Stimulated activated CD4-positive, alpha-beta T cell treated with anti-CD3 and anti-CD28 coated beads, Interleukin-1b, Interleukin-23, amount 100 ng/mL, for 4 hours (primary cell): ENCODE measurements at regions not wholly inside any gene's neighbourhood (a gene's known extent, or its start where the extent isn't known, plus 50 kb on each side); places are given as distances from the start of the nearest gene placed in this dataset.
"Not testable (repeated sequence)": the region's sequence is repeated elsewhere in the genome, so short reads cannot be mapped to it uniquely, and the experiment has no call there.

Experiments used
- DNase-seq, 2 donors: peaks; one replicate each; pipeline ENCODE4 v3.0.0-alpha.2; 2020; ENCODE audit warnings: low read depth in 2 of 2

DNA sequence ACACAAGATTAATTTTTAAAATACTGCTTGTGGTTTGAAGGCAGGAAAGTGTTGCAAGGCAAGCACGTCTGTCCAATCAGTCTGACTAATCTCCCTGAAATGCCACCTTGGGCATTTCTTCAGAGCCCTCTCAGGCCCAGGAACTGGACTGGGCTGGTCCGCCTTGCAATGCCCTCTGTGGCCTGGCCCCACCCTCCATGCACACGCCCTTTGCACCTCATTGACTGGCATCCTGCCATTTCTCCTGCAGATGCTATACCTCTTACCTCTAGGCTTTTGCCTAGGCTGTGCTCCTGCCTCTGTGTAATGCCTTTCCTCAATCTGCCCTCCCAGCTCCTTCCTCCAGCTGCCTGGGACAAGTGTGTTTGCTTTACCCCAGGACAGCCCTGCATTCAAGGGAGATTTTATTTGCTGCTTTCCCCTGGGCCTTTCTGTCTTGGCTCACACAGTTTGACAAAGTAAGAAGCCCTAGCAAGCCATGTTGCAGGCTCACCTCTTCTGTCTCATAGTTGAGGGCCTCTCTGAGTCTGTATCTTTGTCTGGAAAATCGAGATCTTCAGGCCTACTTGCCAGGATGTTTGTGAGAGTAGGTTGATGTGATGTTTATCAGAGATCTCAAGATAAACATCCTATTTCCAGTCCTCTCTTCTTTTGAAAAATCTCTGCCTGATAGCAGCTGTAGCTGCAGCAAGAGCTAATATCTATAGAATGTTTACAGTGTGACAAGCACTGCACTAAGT, 149.2 kb upstream of the JUN start:
- DNase-seq, result no peak

DNA sequence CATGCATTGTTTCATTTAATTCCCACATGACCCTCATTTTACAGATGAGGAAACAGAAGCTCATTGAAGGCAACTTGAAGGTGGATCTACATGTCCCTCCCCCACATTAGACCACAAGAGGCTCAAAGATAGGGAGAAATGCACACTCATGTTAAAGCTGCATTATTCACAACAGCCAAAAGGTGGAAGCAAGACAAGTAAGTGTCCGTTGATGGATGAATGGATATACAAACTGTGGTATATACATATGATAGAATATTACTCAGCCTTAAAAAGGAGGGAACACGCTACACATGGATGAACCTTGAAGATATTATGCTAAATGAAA, 149.7 kb upstream of the JUN start:
- DNase-seq, result no peak

DNA sequence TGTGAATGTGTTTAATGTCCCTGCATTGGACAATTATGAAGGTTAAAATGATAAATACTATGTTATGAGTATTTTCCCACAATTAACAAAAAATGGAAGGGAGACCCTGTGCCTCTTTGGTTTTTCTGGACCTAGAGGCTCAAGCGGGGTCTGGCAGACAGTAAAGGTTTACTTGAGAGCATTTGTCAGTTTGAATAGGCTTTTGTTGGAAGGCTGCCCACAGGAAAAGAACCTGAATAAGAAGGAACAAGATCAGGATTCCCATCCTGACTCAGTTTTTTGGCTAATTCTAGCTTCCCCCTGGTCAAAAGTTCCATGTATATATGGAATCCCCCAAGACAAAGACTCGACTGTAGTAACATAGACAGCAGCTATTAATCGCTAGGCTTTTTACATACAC, 150.9 kb upstream of the JUN start:
- no peak for DNase-seq

DNA sequence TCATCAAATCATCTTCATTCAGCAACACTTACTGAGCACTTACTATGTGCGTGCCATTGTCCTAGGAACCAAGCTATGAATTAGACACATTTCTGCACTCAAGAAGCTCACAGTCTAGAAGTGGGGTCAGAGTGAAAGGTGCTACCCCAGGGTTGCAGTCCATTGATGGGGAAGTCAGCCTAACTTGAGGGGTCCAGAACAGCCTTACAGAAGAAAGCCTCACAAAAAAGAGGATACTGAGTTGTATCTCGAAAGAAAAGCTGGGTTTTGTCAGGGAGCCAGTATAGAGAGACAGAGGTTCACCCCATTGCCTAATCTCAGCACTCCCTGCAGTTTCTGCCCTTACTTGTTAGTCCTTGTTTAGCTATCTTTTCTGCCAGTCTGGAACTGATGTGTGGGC, 153.1 kb upstream of the JUN start:
- no peak for DNase-seq

DNA sequence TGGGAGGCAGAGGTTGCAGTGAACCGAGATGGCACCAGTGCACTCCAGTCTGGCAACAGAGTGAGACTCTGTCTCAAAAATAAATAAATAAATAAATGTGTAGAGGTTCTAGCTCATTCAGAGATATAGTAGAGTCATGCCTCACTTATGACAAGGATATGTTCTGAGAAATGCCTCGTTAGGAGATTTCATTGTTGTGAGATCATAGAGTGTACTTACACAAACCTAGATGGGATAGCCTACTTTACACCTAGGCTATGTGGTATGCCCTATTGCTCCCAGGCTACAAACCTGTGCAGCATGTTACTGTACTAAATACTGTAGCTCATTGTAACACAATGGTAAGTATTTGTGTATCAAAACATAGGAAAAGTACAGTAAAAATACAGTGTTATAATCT, 155.3 kb upstream of the JUN start:
- DNase-seq, result no peak

DNA sequence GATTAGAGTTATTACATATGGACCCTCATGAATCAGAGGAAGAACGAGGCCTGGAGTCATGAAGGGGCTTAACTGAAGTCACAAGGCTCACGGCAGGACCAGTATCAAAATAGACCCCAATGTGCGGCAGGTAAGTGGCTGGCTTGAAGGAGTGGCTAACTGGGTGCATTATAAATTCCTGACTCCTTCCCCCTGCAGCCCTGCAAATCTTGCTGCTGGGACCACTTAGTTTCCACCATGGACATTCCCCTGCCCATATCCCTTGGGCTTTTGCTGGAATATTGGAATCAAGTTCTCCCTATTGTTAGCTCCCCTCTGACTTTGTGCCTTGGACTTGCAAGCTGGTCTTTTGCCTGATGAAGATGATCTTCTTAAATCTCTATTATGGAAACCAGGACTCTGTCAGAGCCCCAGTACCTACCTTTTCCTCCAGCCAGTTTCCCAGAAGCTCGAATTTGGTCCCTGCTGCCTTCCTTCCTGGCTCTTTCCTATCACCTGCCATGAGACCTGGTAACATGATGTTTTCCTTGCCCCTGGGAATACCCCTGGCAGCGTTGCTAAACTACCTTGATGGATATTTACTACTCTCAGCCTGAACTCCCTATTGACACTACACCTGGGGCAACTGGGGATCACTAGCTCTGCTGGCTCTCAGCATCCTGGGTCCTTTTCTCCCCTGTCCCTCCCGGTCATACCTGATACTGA, 156.0 kb upstream of the JUN start:
- DNase-seq, result no peak

DNA sequence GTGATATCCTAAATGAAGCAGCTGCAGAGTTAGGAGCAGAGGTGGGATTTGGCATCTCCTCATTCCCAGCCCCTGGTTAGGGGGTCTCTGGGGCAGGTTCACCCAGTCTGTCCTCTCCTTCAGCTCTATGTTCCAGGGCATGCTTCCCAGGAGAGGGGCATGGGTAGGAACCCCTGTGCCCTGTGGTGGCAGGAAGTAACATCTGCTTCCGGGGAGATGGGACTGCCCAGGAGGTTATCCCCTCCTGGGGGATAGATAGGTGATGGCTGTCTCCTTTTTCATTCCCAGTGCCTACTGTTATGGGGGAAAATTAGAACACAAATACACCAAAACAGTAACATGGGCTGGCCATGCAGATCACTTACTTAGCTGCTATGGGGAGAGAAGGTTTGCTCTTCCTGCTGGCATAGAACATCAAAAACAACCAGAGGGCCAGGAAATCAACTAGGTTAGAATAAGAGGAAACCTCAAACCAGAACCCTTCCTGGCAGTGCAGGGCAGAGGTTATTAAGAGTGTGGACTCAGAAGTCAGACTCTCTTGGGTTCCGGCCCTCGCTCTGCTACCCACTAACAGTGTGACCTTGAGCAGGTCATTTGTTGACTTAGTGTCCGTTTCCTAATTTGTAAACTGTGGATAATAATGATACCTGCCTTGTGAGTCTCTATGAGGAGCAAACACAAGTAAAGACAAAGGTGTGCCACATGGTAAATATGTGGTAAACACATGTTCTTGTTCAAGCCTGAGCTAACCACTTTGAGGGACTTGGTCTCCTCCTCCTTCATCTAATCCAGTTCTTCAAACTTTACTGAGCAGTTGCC, 157.8 kb upstream of the JUN start:
- no peak for DNase-seq

DNA sequence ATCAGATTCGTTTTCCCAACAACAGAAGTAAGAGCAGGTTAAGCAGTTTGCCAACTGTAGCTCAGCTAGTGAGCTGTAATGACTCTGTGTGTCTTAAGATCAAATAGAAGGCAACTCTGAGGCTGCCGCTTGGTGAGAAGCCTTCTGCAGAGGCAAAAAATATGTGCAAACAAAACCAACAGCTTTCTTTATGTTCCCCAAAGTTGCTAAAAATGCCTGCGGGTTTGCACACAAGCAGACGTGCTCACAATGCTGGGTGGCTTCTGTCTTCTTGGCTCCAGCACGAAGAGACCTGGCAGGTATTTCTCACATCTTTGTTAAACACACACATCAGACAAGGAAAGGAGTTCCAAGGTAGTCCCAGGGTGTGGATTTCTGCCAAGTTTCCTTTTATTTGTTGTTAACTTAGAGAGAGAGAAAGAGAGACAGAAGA, 158.9 kb upstream of the JUN start:
- DNase-seq, result no peak

DNA sequence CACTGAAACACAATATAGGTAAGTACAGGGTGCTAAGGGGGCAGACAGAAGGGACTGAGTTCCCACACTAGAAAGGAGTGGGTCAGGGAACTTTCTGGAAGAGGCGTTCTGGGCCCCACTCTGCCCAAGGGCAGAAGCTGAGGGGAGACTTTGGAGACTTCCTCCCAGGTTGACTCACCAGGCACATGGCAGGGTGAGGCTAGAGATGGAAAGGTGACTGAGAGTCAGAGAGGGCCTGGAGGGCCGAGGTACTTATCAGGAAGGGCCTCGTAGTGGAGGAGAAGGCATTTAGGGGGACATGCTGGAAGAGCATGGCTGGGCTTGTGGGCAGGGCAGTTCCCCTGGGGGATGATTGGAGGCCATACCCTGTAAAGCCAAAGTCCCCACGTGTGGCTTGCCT, 159.9 kb upstream of the JUN start:
- DNase-seq, result no peak

DNA sequence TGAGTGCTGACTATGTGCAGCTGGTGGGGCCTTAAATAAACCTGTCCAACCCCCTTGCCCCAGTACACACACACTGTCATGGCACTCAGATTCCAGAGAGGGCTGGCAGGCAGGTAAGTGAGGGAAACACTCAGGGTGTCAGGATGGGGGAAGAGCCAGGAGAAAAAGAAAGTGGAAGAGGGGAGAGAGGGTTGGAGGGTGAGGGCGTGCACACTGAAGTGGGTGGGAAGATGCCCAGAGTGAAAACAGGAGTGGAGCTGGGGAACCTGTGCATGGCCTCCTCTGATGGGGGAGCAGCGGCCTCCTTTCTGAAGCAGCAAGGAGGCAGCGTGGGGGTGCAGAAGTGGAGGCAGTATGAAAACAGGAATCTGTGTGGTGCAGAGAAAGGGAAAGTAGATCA, 160.6 kb upstream of the JUN start:
- DNase-seq, result no peak

DNA sequence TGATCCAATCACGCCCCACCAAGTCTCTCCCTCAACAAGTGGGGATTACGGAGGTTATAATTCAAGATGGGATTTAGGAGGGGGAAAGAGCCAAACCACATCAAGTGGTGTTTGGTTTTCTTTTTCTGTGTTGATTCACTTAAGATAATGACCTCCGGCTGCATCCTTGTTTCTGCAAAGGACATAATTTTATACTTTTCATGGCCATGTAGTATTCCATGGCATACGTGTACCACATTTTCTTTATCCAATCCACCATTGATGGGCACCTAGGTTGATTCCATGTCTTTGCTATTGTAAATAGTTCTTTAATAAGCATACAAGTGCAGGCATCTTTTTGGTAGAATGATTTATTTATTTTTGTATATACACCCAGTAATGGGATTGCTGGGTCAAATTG, 162.5 kb upstream of the JUN start:
- no peak for DNase-seq

DNA sequence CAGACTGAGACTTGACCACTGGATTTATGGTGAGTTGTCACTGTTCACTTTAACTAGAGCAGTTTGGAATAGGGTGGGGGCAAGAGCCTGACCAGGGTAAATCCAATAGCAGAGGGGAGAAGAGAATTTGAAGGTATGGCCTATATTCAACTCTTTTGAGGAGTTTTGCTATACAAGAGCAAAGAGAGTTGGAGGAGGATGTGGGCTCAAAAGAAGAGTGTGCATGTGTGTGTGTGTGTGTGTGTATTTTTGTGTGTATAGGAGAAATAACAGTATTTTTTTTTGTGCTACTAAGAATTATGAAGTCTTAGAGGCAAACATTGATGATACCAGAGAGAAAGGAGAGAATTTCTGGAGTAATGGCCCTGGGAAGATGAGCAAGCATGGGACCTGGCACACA, 164.8 kb upstream of the JUN start:
- no peak for DNase-seq

DNA sequence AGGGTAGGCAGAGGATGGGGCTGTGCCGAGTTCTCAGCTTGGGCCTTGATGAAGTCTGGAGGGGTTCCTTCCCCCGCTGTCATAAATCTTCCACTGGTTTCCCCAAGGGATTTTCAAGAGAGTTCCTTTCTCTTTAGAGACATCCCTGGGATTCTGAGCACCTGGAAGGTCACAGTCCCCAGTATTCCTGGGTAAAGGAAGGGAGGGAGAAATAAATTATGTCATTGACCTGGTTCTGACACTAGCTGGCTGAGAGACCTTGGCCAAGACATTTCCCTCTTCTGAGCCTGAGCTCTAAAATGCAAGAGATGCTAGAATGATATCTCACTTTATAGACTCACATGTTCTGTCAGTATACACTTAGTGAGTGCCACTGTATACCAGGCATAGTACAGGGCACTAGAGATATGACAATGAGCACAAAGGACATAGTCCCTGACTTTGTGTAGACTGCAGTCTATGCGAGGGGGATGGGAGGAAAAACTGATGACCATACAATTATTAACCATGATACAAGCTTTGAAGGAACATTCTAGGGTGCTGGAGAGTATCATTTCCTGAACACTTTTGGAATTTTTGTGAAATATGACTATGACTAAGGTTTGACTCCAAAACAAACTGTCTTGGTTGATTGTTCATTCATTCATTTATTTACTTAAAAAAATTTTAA, 165.8 kb upstream of the JUN start:
- DNase-seq, result no peak

DNA sequence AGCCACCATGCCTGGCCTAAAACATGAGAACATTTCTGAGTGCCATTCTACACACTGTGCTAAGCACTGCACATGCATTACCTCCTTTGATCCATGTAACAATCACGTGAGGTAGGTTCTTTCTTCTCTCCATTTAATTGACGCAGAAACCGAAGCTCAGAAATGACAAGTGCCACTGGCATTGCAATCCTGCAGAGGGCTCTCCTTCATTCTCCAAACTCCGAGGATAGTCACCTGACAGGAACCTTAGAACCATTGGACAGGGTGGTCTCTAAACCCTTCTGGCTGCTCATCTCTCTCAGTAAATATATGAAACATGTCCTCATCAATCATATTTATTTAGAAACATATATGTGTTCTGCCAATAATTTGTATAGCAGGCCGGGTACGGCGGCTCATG, 167.1 kb upstream of the JUN start:
- no peak for DNase-seq

DNA sequence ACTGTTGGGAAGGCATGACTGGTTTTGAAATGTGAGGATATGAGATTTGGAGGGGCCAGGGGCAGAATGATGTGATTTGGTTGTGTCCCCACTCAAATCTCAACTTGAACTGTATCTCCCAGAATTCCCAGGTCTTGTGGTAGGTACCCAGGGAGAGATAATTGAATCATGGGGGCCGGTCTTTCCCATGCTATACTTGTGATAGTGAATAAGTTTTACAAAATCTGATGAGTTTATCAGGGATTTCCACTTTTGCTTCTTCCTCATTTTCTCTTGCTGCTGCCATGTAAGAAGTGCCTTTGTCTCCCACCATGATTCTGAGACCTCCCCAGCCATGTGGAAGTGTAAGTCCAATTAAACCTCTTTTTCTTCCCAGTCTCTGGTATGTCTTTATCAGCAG, 170.1 kb upstream of the JUN start:
- DNase-seq, result not testable (repeated sequence)

DNA sequence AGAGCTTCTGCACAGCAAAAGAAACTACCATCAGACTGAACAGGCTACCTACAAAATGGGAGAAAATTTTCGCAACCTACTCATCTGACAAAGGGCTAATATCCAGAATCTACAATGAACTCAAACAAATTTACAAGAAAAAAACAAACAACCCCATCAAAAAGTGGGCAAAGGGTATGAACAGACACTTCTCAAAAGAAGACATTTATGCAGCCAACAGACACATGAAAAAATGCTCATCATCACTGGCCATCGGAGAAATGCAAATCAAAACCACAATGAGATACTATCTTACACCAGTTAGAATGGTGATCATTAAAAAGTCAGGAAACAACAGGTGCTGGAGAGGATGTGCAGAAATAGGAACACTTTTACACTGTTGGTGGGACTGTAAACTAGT, 179.4 kb upstream of the JUN start:
- not testable (repeated sequence) for DNase-seq

DNA sequence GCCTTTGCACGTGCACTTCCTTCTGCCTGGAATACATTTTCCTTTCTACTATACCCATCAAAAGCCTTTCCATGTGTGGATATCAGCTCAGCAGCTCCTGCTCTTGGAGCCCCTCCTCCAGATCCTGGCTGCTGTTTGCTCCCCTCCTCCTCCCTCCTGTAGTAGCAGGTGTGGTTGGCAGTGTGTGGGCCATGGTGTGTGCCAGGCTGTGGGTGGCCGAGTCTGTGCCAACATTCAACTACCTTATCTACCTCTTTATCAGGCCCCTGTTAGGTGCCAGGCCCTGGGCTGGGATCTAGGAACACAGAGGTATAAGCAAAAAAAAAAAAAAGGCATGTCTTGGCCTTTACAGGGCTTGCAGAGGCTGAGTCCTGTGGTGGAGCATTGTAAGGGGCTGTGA, 180.6 kb upstream of the JUN start:
- no peak for DNase-seq

DNA sequence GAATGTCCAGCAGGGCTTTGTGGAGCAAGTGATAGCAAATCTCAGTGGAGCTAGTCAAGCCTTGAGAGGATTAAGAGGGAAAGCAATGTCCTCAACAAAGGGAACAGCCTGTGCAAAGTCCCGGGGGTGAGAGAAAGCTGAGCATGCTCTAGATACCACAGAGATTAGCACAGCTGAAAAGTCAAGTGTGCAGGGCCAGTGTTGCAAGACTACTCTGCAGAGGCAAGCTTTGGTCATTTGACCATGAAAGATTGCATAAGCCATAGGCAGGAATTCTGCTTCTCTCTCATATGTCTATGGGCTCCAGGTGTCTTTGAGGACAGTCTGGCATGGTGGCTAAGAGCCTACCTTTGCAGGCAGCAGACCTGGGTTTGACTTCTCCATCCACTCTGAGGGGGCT, 181.0 kb upstream of the JUN start:
- DNase-seq, result no peak

DNA sequence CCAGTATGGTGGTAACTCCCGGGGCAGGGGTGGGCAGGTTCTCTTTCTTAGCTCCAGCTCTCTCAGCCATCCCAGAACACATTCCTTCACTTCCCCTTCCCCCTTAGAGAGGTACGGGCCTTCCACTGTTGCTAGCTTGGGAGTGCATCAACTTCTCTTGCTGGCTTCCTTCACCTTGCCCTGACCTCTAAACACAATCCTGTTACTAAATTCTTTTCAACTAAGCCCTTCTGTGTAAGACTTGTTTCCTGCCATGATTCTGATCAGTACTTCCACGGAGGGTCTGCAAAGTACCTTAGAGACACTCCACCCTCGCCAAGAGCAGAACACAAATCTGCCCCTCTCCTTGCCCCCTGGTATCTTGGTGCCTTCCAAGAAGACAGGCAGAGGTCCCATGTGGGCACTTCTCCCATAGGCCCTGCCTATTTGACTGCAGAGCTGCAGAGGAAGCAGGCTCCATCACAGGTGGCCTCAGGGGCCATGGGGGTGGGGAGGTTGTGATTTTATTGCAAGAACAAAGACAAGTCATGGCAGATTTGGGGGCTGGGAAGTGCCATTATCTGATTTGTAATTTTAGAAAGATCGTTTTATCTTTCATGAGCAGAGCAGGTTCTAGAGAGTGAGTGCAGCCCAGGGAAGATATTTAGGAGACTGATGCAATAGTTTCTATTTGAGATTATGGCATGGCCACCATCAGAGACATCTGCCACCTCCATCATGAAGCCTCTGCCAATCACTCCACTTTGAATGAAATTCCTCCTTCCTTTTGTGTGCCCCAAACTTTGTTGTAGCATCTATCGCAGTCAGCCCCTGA, 182.5 kb upstream of the JUN start:
- DNase-seq, result no peak

DNA sequence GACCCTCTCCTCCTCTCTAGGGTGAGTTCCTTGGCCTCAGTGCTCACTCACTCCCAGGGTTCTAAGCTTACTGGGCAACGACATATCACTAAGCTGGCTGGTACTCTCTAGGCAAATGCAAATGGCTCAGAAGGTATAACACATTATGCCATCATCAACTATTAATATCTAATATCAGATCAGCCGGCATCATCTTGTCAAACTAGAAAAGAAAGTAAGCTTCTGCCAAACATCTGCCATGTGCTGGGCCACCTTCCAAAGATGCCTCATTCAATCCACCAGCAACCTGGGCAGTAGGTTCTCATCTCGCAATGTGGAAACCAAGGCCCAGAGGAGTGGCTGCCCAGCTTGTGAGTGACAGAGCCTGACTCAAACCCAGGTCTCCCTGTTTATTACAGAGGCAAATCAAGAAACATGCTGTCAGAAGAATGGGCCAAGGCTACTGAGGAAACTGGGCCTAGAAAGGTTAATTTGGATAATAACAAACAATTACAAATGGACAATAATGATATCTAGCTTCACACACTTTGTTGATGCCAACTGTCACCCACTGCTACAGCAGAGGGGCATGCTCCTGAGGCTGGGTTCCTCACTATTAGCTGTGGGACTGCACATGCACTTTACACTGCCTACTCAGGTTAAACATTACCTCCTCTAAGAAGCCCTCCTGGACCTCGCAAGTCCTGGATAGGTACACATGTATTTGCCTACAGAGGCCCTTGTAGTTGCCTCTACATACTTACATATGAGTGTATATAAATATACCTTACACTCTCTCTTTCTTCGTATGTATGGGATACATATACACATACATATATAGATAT, 183.3 kb upstream of the JUN start:
- no peak for DNase-seq
